PFSK-1 (cell line): ENCODE measurements at regions not wholly inside any gene's neighbourhood (a gene's known extent, or its start where the extent isn't known, plus 50 kb on each side); places are given as distances from the start of the nearest gene placed in this dataset.

Experiments
- POLR2AphosphoS5 ChIP-seq: IDR thresholded peaks from 2 replicates; pipeline ENCODE4 v1.6.1; 2012; ENCODE audit warnings: low read depth, mild to moderate bottlenecking, control low read depth, low read length, moderate library complexity
- REST ChIP-seq, 2 experiments: IDR thresholded peaks; 2 replicates each; pipeline versions ENCODE4 v1.6.1 to v1.8.0; 2011 to 2012; ENCODE audit warnings: low read depth in 2 of 2, low read length in 2 of 2, control low read depth in 1 of 2, inconsistent platforms in 1 of 2, mild to moderate bottlenecking in 1 of 2, moderate library complexity in 1 of 2; ENCODE audit not compliant: insufficient read depth in 1 of 2
- SIN3A ChIP-seq: IDR thresholded peaks from 2 replicates; pipeline ENCODE4 v1.6.1; 2012; ENCODE audit warnings: mild to moderate bottlenecking, low read length, moderate library complexity, borderline replicate concordance; ENCODE audit not compliant: insufficient read depth

- no peak for TF ChIP-seq POLR2AphosphoS5
- no peak for TF ChIP-seq REST (IDR thresholded peaks at IDR 0.05; ENCODE audit: insufficient read depth in 1 of 2, low read depth in 2 of 2, low read length in 2 of 2)
- no peak for TF ChIP-seq SIN3A
Measured at GRCh38 chr2:215723631-215724011, 287.8 kb upstream of the FN1 start.
